ENCODE measurements at regions not wholly inside any gene's neighbourhood (a gene's known extent, or its start where the extent isn't known, plus 50 kb on each side); places are given as distances from the start of the nearest gene placed in this dataset.

DNA sequence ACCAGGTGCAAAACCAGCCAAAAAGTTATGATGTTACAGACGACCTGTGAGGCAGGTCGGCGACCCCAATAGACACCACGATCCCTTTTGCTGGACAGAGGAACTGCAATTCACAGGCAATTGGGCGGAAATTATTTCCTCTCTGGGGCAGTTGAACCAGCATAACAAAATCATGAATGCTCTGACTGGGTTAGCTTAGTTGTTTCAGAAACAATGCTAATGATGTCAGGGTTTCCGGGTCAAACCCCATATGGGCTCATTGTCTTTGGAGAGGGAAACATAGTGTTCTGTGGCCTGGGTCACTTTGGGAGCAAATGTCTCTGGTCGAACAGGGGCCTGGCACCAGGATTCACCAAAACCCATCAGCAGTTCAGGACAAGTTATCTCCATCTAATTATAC lies 669.1 kb upstream of the NRP1 start:
- TF ChIP-seq CTCF (IDR thresholded peaks at IDR 0.05; ENCODE audit: insufficient read depth, low read depth, low read length, missing control alignments): no peak
- DNase-seq (ENCODE audit: low read depth): no peak
- H3K4me3 ChIP-seq (ENCODE audit: low read depth, low read length): no peak overlapping the region

DNA sequence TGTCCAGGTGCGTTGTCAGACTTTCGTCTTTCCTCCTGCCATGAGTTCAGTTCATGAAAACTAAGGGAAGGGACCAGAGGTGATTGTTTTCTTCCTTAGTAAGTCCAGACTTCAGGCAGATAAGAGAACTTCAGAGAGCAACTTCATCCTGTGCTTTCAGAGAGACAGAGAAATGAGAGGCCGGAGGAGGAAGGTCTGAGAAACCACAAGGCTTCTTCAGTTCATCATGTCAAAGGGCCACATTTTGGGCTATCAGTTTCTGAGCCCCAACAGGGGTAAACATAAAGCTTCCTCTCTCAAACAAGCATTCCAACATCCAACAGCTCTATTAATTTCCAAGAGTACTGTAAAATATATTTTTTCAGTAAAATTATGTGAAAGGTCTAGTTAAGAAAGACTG lies 668.4 kb upstream of the NRP1 start:
- no peak for DNase-seq (ENCODE audit: low read depth)
- TF ChIP-seq CTCF (IDR thresholded peaks at IDR 0.05; ENCODE audit: insufficient read depth, low read depth, low read length, missing control alignments): no peak
- no peak overlapping the region for H3K4me3 ChIP-seq (ENCODE audit: low read depth, low read length)

- no peak for DNase-seq (ENCODE audit: low read depth)
- TF ChIP-seq CTCF (IDR thresholded peaks at IDR 0.05; ENCODE audit: insufficient read depth, low read depth, low read length, missing control alignments): no peak
- H3K4me3 ChIP-seq (ENCODE audit: low read depth, low read length): no peak overlapping the region
These were observed 667.4 kb upstream of the NRP1 start for GRCh38 chr10:34001831-34002230.

GRCh38 chr10:34001087-34001580 lies 666.7 kb upstream of the NRP1 start:
- TF ChIP-seq CTCF (IDR thresholded peaks at IDR 0.05; ENCODE audit: insufficient read depth, low read depth, low read length, missing control alignments): no peak
- DNase-seq (ENCODE audit: low read depth): no peak
- H3K4me3 ChIP-seq (ENCODE audit: low read depth, low read length): no peak overlapping the region

DNA sequence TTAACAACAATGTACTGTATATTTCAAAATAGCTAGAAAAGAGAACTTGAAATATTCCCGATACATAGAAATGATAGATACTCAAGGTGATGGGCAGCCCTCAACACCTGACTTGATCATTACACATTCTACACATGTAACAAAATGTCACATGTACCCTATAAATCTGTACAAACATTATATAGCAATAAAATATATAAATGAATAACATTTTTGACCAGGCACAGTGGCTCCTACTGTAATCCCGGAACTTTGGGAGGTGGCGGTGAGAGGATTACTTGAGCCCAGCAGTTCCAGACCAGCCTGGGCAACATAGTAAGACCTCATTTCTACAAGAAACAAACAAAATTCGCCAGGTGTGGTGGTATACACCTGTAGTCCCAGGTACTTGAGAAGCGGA lies 659.5 kb upstream of the NRP1 start:
- TF ChIP-seq CTCF (IDR thresholded peaks at IDR 0.05; ENCODE audit: insufficient read depth, low read depth, low read length, missing control alignments): no peak
- H3K4me3 ChIP-seq (ENCODE audit: low read depth, low read length): no peak overlapping the region
- DNase-seq (ENCODE audit: low read depth): no peak

DNA sequence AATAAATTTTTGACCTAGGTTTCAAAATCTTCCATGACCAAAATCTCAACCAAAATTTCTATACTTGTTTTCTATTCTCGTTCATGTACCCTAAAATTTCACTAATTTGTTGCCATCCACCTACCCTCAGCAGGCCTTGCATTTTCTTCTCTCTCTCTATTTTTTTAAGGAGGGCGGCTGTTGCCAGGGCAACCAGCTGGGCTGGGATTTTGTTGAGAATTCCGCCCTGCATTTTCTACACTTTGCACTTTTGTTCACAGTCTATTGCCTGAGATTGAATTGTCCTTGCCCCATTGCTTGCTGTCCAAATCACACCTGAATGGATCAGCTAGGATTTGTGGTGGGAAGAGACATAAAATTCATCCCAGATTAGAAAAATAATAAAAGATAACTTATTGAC lies 657.5 kb upstream of the NRP1 start:
- H3K4me3 ChIP-seq (ENCODE audit: low read depth, low read length): no peak overlapping the region
- DNase-seq (ENCODE audit: low read depth): no peak
- no peak for TF ChIP-seq CTCF (IDR thresholded peaks at IDR 0.05; ENCODE audit: insufficient read depth, low read depth, low read length, missing control alignments)

DNA sequence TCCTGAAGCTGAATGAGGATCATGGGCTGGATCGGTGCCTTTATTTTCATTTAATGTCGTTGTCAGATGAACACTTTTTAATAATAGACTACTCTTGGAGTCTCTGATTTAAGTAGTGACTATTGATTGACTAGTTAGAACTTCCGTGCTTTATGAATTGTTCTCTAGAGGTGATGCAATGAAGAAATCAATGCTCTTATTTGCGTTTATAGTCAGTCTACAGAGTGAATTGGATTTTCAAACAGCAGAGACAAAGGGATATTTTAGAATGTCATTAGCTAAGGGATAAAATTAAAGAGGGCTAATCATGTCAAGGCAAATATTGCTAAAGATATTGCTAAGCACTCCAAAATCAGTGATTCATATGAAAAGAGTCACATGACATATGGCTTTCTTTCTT lies 652.0 kb upstream of the NRP1 start:
- DNase-seq (ENCODE audit: low read depth): no peak
- H3K4me3 ChIP-seq (ENCODE audit: low read depth, low read length): no peak overlapping the region
- no peak for TF ChIP-seq CTCF (IDR thresholded peaks at IDR 0.05; ENCODE audit: insufficient read depth, low read depth, low read length, missing control alignments)
